ENCODE measurements at regions not wholly inside any gene's neighbourhood (a gene's known extent, or its start where the extent isn't known, plus 50 kb on each side); places are given as distances from the start of the nearest gene placed in this dataset.

GRCh38 chr3:167913219-167913835, 177.8 kb downstream of the SERPINI1 start:
- Histone ChIP-seq H3K79me1 (ENCODE audit: insufficient read depth, low read depth, low read length, poor library complexity, severe bottlenecking) (no peaks in the 10 kb centered on the region), H2BK15ac (ENCODE audit: low read depth, low read length) (no peak overlapping the region), H3K18ac (ENCODE audit: insufficient read length, low read depth, low read length) (no peak overlapping the region), H3T11ph (ENCODE audit: low read length) (no peak overlapping the region), H3K27me3 (ENCODE audit: insufficient read depth, low read length) (no peaks in the 10 kb centered on the region), H2BK5ac (ENCODE audit: insufficient read length, low read length) (no peak overlapping the region), H2BK20ac (ENCODE audit: low read depth, low read length, poor library complexity, severe bottlenecking) (no peak overlapping the region), H3K23me2 (ENCODE audit: insufficient read length, low read depth, low read length, poor library complexity, severe bottlenecking) (no peaks in the 10 kb centered on the region), H3K9me3 (ENCODE audit: control insufficient read depth, low read depth, low read length) (no peaks in the 10 kb centered on the region), H3K4me1 (ENCODE audit: insufficient read depth, low read length) (no peaks in the 10 kb centered on the region), H3K14ac (ENCODE audit: insufficient read depth, low read length) (no peak overlapping the region), H3K79me2 (ENCODE audit: insufficient read depth, low read length) (no peaks in the 10 kb centered on the region), H4K91ac (ENCODE audit: insufficient read length, low read depth, low read length) (no peak overlapping the region), H2BK12ac (ENCODE audit: insufficient read length, low read depth, low read length) (no peak overlapping the region), H3K4ac (ENCODE audit: low read depth, low read length) (no peak overlapping the region), H4K20me1 (ENCODE audit: control insufficient read depth, insufficient read depth, insufficient read length) (no peaks in the 10 kb centered on the region), H3K9ac (ENCODE audit: extremely low read depth, insufficient read length, low read length) (no peak overlapping the region), H2BK120ac (ENCODE audit: low read depth, low read length, poor library complexity, severe bottlenecking) (no peak overlapping the region), H3K27ac (ENCODE audit: insufficient read length, low read depth, low read length) (no peak overlapping the region), H3K4me2 (ENCODE audit: insufficient read depth, insufficient read length, low read length) (no peak overlapping the region), H4K5ac (ENCODE audit: insufficient read length, low read depth, low read length) (no peak overlapping the region), H4K8ac (replicated peaks; ENCODE audit: insufficient read length, low read depth, low read length) (no peak overlapping the region), H2AK5ac (ENCODE audit: insufficient read length, low read length) (no peak overlapping the region), H2AFZ (ENCODE audit: low read length) (no peak overlapping the region), H3K23ac (ENCODE audit: insufficient read length, low read depth, low read length) (no peak overlapping the region), H3K56ac (ENCODE audit: insufficient read length, low read depth, low read length) (no peak overlapping the region)
- DNase-seq: peak; percentile 52
- no CpG with 5 or more reads among the region's 4 CpGs for WGBS (ENCODE audit: extremely low coverage, insufficient read length, low lambda C conversion rate)
- H3K36me3 Mint-ChIP-seq (ENCODE audit: insufficient read depth in 1 of 3, low read depth in 3 of 3): no peaks in the 10 kb centered on the region
- no peaks in the 10 kb centered on the region for H3K9me3 Mint-ChIP-seq
- no peak overlapping the region for H3K27ac Mint-ChIP-seq
- H3K4me3 Mint-ChIP-seq: no peak overlapping the region
- H3K27me3 Mint-ChIP-seq (ENCODE audit: low read depth): no peaks in the 10 kb centered on the region
- H3K4me1 Mint-ChIP-seq: no peaks in the 10 kb centered on the region
- peak; percentile 46 for TF ChIP-seq CTCF (conservative IDR thresholded peaks at IDR 0.05)

Data from H9 (cell line).